ENCODE measurements at regions not wholly inside any gene's neighbourhood (a gene's known extent, or its start where the extent isn't known, plus 50 kb on each side); places are given as distances from the start of the nearest gene placed in this dataset.

DNA sequence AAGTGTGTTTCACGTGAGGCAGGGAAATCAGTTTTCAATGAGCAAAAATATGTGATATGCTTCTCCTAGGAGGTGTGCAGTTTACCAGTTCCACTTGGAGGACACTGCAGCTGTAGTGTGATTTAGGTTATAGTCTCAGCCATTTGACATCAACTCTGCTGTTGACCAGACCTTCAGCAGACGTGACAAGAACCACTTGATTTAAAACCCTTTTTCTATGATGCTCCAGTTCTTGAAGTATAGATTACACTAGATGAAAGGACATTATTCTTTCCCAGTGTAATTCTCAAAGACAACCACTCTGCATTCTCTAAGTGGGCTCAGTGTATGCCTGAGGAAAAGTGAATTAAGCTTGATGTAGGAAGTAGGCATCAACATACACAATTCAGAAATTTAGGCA is 480.8 kb downstream of the TBC1D32 start:
- TF ChIP-seq, protein P1, sequence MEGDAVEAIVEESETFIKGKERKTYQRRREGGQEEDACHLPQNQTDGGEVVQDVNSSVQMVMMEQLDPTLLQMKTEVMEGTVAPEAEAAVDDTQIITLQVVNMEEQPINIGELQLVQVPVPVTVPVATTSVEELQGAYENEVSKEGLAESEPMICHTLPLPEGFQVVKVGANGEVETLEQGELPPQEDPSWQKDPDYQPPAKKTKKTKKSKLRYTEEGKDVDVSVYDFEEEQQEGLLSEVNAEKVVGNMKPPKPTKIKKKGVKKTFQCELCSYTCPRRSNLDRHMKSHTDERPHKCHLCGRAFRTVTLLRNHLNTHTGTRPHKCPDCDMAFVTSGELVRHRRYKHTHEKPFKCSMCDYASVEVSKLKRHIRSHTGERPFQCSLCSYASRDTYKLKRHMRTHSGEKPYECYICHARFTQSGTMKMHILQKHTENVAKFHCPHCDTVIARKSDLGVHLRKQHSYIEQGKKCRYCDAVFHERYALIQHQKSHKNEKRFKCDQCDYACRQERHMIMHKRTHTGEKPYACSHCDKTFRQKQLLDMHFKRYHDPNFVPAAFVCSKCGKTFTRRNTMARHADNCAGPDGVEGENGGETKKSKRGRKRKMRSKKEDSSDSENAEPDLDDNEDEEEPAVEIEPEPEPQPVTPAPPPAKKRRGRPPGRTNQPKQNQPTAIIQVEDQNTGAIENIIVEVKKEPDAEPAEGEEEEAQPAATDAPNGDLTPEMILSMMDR (conservative IDR thresholded peaks at IDR 0.05; ENCODE audit: low read length), result no peak
- no peak for TF ChIP-seq EZH2phosphoT487 (IDR thresholded peaks at IDR 0.05; ENCODE audit: borderline replicate concordance, low read depth, low read length)
